ENCODE measurements at regions not wholly inside any gene's neighbourhood (a gene's known extent, or its start where the extent isn't known, plus 50 kb on each side); places are given as distances from the start of the nearest gene placed in this dataset.

DNA sequence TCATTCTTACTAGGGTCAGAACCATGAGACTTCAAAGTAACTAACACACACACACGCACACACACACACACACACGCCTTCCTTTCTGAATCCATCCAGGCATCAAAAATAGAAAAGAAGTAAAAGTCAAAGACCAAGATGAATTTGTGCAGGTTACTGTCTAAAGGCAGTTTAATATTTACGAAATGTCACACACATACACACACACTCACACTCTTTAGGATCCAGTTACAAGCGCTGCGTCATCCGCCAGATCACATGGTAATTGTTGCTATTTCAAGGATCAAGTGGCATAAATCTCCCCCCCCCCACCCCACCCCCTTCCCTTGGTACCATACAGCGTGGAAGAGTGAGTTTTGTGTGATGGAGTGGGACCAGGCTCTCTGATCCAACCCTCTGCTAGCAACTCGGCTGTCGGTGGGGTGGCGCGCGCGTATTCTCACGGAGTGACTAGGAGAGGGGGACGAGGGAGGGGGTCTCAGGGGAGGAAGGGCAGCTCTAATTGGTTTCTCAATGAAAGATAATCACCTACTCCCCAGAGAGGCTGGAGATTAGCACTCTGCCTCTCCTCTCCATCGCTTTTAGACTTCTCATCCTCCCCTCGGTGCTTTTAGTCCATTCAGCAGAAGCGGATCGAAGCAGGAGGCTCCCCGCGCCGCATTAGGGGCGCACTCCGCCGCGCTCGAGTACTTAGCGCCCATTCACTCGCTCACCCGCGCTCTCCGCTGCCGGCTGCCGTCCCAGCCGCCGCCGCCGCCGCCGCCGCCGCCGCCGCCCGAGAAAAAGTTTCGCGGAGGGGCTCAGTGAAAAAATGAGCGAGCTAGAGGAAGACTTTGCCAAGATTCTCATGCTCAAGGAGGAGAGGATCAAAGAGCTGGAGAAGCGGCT is 83.5 kb upstream of the PRKG1 start:
- Histone ChIP-seq H3K27me3 (no peaks in the 10 kb centered on the region), H3K36me3 (no peaks in the 10 kb centered on the region), H3K27ac (peak overlapping the region; percentile 96 to 99 (median 98)), H3K9me3 (no peaks in the 10 kb centered on the region), H3K4me3 (peak overlapping the region; percentile 77 to 97 (median 83)), H3K4me1 (peaks cover 25 to 28% of the 10 kb centered on the region in 2 donors)
- ATAC-seq (peak; percentile 68 to 72), DNase-seq (peak; percentile 69 to 82)
- TF ChIP-seq POLR2A (IDR thresholded peaks at IDR 0.05) = peak; percentile 24 to 44
- TF ChIP-seq, protein P1, sequence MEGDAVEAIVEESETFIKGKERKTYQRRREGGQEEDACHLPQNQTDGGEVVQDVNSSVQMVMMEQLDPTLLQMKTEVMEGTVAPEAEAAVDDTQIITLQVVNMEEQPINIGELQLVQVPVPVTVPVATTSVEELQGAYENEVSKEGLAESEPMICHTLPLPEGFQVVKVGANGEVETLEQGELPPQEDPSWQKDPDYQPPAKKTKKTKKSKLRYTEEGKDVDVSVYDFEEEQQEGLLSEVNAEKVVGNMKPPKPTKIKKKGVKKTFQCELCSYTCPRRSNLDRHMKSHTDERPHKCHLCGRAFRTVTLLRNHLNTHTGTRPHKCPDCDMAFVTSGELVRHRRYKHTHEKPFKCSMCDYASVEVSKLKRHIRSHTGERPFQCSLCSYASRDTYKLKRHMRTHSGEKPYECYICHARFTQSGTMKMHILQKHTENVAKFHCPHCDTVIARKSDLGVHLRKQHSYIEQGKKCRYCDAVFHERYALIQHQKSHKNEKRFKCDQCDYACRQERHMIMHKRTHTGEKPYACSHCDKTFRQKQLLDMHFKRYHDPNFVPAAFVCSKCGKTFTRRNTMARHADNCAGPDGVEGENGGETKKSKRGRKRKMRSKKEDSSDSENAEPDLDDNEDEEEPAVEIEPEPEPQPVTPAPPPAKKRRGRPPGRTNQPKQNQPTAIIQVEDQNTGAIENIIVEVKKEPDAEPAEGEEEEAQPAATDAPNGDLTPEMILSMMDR (IDR thresholded peaks at IDR 0.05 in 4 of 5, conservative IDR thresholded peaks at IDR 0.05 in 1 of 5) = no peak
- in situ Hi-C loops (cut with MboI; ENCODE audit: low sequenced_read_pairs in 4 of 4) = loop anchor here in 2 of 4 donors (10.0 to 25.0 kb wide), 3 partner anchors 1221 to 1496 kb away; no protein-coding TSS in a partner anchor
- intact Hi-C loops (cut with DNase I; ENCODE audit: low total_unique reads) = loop anchor here (2.0 to 5.0 kb wide), 4 partner anchors 368 to 1266 kb away; partner anchors contain the start of genes CSTF2T and SGMS1

DNA sequence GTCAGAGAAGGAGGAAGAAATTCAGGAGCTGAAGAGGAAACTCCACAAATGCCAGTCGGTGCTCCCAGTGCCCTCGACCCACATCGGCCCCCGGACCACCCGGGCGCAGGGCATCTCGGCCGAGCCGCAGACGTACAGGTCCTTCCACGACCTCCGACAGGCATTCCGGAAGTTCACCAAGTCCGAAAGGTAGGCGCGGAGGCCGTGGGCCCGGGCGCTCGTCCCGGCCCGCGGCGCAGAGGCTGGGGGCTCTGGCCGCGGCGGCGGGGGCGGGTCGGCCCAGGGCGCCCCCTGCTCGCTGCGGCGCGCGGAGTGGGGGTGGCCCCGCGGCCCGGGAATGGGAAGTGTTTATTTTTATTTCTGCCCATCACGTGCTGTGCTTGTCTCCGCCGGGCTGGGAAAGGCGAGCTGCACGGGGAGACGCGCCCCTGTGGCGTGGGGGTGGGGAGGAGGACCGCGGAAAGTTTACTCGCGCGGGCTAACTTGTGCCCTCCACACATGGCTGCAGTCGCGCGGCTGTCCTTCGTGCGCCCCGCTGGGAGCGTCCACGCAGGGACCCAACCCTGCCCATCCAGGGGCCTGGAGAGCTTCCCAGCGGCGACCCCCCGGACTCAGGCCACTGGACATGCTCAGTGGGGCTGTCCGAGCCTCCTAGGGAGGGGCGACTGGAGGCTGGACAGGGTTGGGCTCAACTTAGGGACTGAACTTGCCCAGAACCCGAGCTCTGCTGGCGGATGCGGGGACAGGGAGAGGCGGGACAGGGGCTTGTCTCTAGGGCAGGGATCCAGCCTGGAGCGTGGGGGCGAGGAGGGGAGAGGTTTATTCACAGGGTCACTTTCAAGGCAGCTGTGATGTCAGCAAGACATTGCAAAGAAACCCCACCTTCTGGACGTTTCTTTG is 82.6 kb upstream of the PRKG1 start:
- Histone ChIP-seq H3K36me3 (no peaks in the 10 kb centered on the region), H3K4me1 (peaks cover 25 to 35% of the 10 kb centered on the region in 2 donors), H3K4me3 (peak overlapping the region; percentile 77 to 97 (median 83)), H3K27ac (peak overlapping the region; percentile 96 to 99 (median 98)), H3K27me3 (no peaks in the 10 kb centered on the region), H3K9me3 (no peaks in the 10 kb centered on the region)
- intact Hi-C loops (cut with DNase I; ENCODE audit: low total_unique reads) = loop anchor here (2.0 to 5.0 kb wide), 4 partner anchors 369 to 1266 kb away; partner anchors contain the start of genes CSTF2T and SGMS1
- DNase-seq = peak; percentile 74 to 80
- in situ Hi-C loops (cut with MboI; ENCODE audit: low sequenced_read_pairs in 4 of 4) = loop anchor here in 2 of 4 donors (10.0 to 25.0 kb wide), 3 partner anchors 1221 to 1496 kb away; no protein-coding TSS in a partner anchor
- TF ChIP-seq, protein P1 (IDR thresholded peaks at IDR 0.05 in 4 of 5, conservative IDR thresholded peaks at IDR 0.05 in 1 of 5) = peak in 1 of 5 experiments; percentile 15
- peak; percentile 87 to 89 for TF ChIP-seq POLR2A (IDR thresholded peaks at IDR 0.05)
- ATAC-seq = peak; percentile 58 to 61

DNA sequence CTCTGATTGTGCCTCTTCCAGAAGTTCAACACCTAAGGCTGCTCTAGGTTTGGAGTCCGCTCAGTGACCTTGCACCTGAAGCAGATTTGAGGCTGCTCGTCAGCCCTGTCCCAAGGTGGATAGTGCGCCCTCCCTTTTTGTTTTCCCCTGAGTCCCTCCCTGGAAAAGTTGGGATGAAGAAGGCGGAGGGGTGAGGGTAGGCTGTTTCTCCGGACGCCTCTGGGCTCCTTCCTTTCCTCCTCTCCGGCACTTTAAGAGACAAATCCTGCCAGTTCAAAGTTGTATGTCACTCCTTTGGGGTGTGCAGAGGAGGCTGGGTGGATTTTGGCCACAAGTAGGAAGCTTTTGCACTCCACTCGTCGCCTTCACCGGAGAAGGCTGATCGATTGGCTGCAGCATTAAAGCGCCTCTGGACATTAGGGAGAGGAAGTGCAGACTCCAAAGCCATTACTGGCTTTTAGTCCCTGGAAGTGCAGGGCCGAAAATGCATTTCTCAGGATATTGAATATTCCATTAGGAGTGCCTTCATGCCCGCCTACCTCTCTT is 81.9 kb upstream of the PRKG1 start:
- H3K4me1 ChIP-seq = peaks cover 32 to 36% of the 10 kb centered on the region in 2 donors

More for the DNA sequence above, 81.9 kb upstream of the PRKG1 start:
- intact Hi-C loops (cut with DNase I; ENCODE audit: low total_unique reads) = loop anchor here (5.0 kb wide), 3 partner anchors 705 to 1265 kb away; partner anchors contain the start of gene CSTF2T
- TF ChIP-seq, protein P1 (IDR thresholded peaks at IDR 0.05 in 4 of 5, conservative IDR thresholded peaks at IDR 0.05 in 1 of 5) = no peak
- no peak for TF ChIP-seq POLR2A (IDR thresholded peaks at IDR 0.05)
- H3K36me3 ChIP-seq = no peaks in the 10 kb centered on the region
- no peaks in the 10 kb centered on the region for H3K9me3 ChIP-seq
- H3K27ac ChIP-seq = peak overlapping the region; percentile 96 to 99 (median 98)
- in situ Hi-C loops (cut with MboI; ENCODE audit: low sequenced_read_pairs in 4 of 4) = loop anchor here in 2 of 4 donors (10.0 to 25.0 kb wide), 3 partner anchors 1220 to 1495 kb away; no protein-coding TSS in a partner anchor
- DNase-seq = peak in 1 of 2 donors; percentile 22
- peak; percentile 6 to 23 for ATAC-seq
- H3K4me3 ChIP-seq = peak overlapping the region; percentile 77 to 97 (median 83)
- H3K27me3 ChIP-seq = no peaks in the 10 kb centered on the region
